GM12878 (cell line): ENCODE measurements at regions not wholly inside any gene's neighbourhood (a gene's known extent, or its start where the extent isn't known, plus 50 kb on each side); places are given as distances from the start of the nearest gene placed in this dataset.

ENCODE experiments used
- CBX3 ChIP-seq: fragments of 200-600 bp; sonication (generic); IDR thresholded peaks from 2 replicates; pipeline ENCODE4 v1.6.1; 2016; ENCODE audit warnings: low read depth, borderline replicate concordance
- ETV6 ChIP-seq, 2 experiments: fragments of 450-650 bp in 1 of 2; IDR thresholded peaks in 1 of 2; conservative IDR thresholded peaks in 1 of 2; 2 replicates each; pipeline ENCODE4 v1.6.1; 2014; ENCODE audit warnings: antibody characterized with exemption in 1 of 2, borderline replicate concordance in 1 of 2, low read depth in 1 of 2, mild to moderate bottlenecking in 1 of 2, moderate library complexity in 1 of 2
- NFXL1 ChIP-seq: fragments of 450-650 bp; IDR thresholded peaks from 2 replicates; pipeline ENCODE4 v1.6.1; 2017; ENCODE audit warnings: antibody characterized with exemption, mild to moderate bottlenecking, borderline replicate concordance
- NFYA ChIP-seq: IDR thresholded peaks from 2 replicates; pipeline ENCODE4 v1.6.1; 2011; ENCODE audit warnings: low read depth, mild to moderate bottlenecking, low read length, improper control_type of control experiment, borderline replicate concordance
- SIX5 ChIP-seq: IDR thresholded peaks from 2 replicates; pipeline ENCODE4 v1.6.1; 2011; ENCODE audit warnings: mild to moderate bottlenecking, low read depth, low read length, moderate library complexity; ENCODE audit not compliant: severe bottlenecking
- TF ChIP-seq, protein P1 (sequence below): fragments of 450-650 bp; IDR thresholded peaks from 2 replicates; pipeline ENCODE4 v1.6.1; 2017; ENCODE audit warnings: mild to moderate bottlenecking
- TF ChIP-seq, protein P2 (sequence below): fragments of 450-650 bp; IDR thresholded peaks from 2 replicates; pipeline ENCODE4 v1.6.1; 2017; ENCODE audit warnings: mild to moderate bottlenecking, moderate library complexity

DNA sequence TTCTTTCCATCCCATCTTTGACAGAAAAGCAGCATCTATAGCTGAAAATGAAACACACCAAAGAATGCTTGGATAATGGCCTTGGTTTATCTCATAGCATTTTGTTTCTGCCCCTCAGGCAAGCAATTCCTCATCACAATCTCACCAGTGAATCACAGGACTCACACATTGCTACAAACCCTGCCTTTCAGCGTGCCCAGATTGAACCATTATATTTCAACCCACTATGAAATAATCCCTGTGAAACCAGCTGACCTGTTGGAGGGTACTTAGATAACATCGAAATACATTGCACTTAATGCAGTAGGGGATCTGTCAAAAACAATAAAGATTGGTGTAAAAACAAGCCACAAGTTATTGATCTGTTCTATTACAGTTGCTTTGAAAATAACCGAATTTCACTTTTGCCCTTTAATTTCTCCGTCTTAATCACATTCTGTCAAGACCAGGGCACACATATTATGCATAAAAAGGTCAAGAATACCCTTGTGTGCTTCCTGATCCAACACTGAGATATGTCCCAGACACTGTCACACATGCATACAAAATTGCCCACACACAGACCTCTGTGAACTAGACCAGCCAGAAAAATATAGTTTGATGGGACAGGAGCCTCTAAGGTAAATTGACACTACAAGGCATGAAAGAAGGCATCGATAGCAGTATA, 839.8 kb downstream of the NTRK3 start (continued):
- TF ChIP-seq, protein P1, sequence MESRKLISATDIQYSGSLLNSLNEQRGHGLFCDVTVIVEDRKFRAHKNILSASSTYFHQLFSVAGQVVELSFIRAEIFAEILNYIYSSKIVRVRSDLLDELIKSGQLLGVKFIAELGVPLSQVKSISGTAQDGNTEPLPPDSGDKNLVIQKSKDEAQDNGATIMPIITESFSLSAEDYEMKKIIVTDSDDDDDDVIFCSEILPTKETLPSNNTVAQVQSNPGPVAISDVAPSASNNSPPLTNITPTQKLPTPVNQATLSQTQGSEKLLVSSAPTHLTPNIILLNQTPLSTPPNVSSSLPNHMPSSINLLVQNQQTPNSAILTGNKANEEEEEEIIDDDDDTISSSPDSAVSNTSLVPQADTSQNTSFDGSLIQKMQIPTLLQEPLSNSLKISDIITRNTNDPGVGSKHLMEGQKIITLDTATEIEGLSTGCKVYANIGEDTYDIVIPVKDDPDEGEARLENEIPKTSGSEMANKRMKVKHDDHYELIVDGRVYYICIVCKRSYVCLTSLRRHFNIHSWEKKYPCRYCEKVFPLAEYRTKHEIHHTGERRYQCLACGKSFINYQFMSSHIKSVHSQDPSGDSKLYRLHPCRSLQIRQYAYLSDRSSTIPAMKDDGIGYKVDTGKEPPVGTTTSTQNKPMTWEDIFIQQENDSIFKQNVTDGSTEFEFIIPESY, result no peak
- TF ChIP-seq SIX5 (no peak), CBX3 (no peak), NFYA (no peak), NFXL1 (no peak), ETV6 (conservative IDR thresholded peaks at IDR 0.05 in 1 of 2, IDR thresholded peaks at IDR 0.05 in 1 of 2; ENCODE audit: borderline replicate concordance in 1 of 2, low read depth in 1 of 2) (no peak)
- TF ChIP-seq, protein P2, sequence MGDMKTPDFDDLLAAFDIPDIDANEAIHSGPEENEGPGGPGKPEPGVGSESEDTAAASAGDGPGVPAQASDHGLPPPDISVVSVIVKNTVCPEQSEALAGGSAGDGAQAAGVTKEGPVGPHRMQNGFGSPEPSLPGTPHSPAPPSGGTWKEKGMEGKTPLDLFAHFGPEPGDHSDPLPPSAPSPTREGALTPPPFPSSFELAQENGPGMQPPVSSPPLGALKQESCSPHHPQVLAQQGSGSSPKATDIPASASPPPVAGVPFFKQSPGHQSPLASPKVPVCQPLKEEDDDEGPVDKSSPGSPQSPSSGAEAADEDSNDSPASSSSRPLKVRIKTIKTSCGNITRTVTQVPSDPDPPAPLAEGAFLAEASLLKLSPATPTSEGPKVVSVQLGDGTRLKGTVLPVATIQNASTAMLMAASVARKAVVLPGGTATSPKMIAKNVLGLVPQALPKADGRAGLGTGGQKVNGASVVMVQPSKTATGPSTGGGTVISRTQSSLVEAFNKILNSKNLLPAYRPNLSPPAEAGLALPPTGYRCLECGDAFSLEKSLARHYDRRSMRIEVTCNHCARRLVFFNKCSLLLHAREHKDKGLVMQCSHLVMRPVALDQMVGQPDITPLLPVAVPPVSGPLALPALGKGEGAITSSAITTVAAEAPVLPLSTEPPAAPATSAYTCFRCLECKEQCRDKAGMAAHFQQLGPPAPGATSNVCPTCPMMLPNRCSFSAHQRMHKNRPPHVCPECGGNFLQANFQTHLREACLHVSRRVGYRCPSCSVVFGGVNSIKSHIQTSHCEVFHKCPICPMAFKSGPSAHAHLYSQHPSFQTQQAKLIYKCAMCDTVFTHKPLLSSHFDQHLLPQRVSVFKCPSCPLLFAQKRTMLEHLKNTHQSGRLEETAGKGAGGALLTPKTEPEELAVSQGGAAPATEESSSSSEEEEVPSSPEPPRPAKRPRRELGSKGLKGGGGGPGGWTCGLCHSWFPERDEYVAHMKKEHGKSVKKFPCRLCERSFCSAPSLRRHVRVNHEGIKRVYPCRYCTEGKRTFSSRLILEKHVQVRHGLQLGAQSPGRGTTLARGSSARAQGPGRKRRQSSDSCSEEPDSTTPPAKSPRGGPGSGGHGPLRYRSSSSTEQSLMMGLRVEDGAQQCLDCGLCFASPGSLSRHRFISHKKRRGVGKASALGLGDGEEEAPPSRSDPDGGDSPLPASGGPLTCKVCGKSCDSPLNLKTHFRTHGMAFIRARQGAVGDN, result no peak
